ENCODE measurements at regions not wholly inside any gene's neighbourhood (a gene's known extent, or its start where the extent isn't known, plus 50 kb on each side); places are given as distances from the start of the nearest gene placed in this dataset.

DNA sequence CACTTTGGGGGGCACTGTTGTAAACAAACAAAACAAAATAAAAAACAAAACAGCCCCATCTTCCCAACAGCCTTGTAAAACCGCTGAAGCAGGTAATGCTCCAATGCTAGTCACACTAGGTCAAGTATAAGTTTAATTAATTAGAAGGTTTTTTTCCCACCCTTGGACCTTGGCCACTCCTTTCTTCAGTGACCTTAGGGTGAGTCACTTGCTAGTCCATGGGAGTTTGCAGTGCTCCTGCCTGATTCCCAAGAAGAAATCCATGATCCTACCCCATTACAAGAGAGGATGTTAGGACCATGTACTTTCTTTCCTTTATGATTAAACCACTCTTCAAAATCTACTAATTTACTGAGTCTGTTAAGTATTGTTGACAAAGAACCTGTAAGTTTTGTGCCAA is 192.2 kb upstream of the CDKN2B start:
- no peaks in the 10 kb centered on the region for H3K36me3 ChIP-seq (ENCODE audit: control insufficient read depth in 2 of 2, insufficient read depth in 2 of 2, low read length in 1 of 2)

More for the DNA sequence above, 192.2 kb upstream of the CDKN2B start:
- Histone ChIP-seq H3K9me3 (replicated peaks; ENCODE audit: control insufficient read depth, insufficient read depth, low read length) (peaks cover 2% of the 10 kb centered on the region; the same call in 2 of the 3 replicates), H3K4me3 (no peak overlapping the region), H3K4me1 (ENCODE audit: control insufficient read depth, insufficient read depth, low read length) (no peaks in the 10 kb centered on the region), H3K9ac (ENCODE audit: control insufficient read depth, insufficient read depth, low read length) (no peak overlapping the region), H3K79me2 (ENCODE audit: control insufficient read depth, insufficient read depth, low read length) (no peaks in the 10 kb centered on the region), H3K27ac (ENCODE audit: control insufficient read depth, insufficient read depth) (no peak overlapping the region), H4K20me1 (ENCODE audit: control insufficient read depth, insufficient read depth) (no peaks in the 10 kb centered on the region), H3K4me2 (ENCODE audit: control insufficient read depth, insufficient read depth) (no peak overlapping the region), H3K27me3 (replicated peaks in 1 of 2; ENCODE audit: control insufficient read depth in 2 of 2, insufficient read depth in 2 of 2, low read length in 1 of 2) (peaks cover 0 to 3% of the 10 kb centered on the region in 2 experiments; a peak in 1 of 4 replicates), H2AFZ (ENCODE audit: control insufficient read depth, low read depth, low read length) (no peak overlapping the region)
- no TSS peak for BruUV-seq (replicated peaks)
- ChIA-PET SMC1A (ENCODE audit: uncharacterized antibody, unreplicated experiment) (no interaction called here), RAD21 (ENCODE audit: unreplicated experiment) (no interaction called here), CTCF (no interaction called here), POLR2A (no interaction called here)
- DNase-seq (ENCODE audit: low read depth, low spot score) (no peak), ATAC-seq (no peak), FAIRE-seq (no peak)
- TF ChIP-seq BHLHE40 (IDR thresholded peaks at IDR 0.05; ENCODE audit: borderline replicate concordance in 1 of 2, low read depth in 2 of 2, low read length in 1 of 2) = no peak
- TF ChIP-seq KAT2A (conservative IDR thresholded peaks at IDR 0.05; ENCODE audit: control insufficient read depth, low read depth, low read length) = no peak
- TF ChIP-seq MTA3 (IDR thresholded peaks at IDR 0.05; ENCODE audit: borderline replicate concordance, low read length) = no peak
- TF ChIP-seq REST (IDR thresholded peaks at IDR 0.05; ENCODE audit: low read depth, low read length) = no peak
- no peak for TF ChIP-seq CBX5 (IDR thresholded peaks at IDR 0.05; ENCODE audit: low read depth)
- no peak for TF ChIP-seq ZBED1 (IDR thresholded peaks at IDR 0.05; ENCODE audit: borderline replicate concordance)
- no peak for TF ChIP-seq NBN (IDR thresholded peaks at IDR 0.05)
- TF ChIP-seq ZSCAN29 (IDR thresholded peaks at IDR 0.05) = no peak
- TF ChIP-seq ZBTB4 (CRISPR knock-in tag; IDR thresholded peaks at IDR 0.05) = no peak
- intact Hi-C loops (cut with micrococcal nuclease; ENCODE audit: unreplicated experiment) (no loop called here), in situ Hi-C loops (cut with MboI) (no loop called here)
- WGBS (ENCODE audit: insufficient coverage, insufficient replicate concordance, low lambda C conversion rate, missing lambda C conversion rate) = 0% methylated on average over 1 of the region's 1 CpG
